A673 (cell line): ENCODE measurements at regions not wholly inside any gene's neighbourhood (a gene's known extent, or its start where the extent isn't known, plus 50 kb on each side); places are given as distances from the start of the nearest gene placed in this dataset.

Source experiments
- BruUV-seq: library from RNA; stranded (reverse); fragments of 400-500 nt; replicated peaks from 2 replicates; lab custom pipeline; 2021; lab: Mats Ljungman, UMichigan
- CTCF ChIA-PET: fragments of 300-600 bp; sonication (Branson Sonifier 250); formaldehyde crosslinking; loops from one replicate; lab custom pipeline; 2022; ENCODE audit warnings: antibody characterized with exemption; lab: Charles Lee
- POLR2A ChIA-PET: fragments of 300-600 bp; sonication (Branson Sonifier 250); formaldehyde crosslinking; loops from one replicate; lab custom pipeline; 2022; ENCODE audit warnings: antibody characterized with exemption; ENCODE audit not compliant: low non-redundant PET; lab: Charles Lee
- DNase-seq: peaks from one replicate; pipeline ENCODE4 v3.0.0-alpha.2; 2015; ENCODE audit warnings: low spot score
- H3K27ac ChIP-seq: fragments of 200-600 bp; sonication (generic); 2 replicates; pipeline ENCODE4 v1.5.1; 2016; ENCODE audit warnings: mixed run types, low read depth, mild to moderate bottlenecking, mixed read lengths, antibody characterized with exemption, low read length; ENCODE audit not compliant: poor library complexity, severe bottlenecking
- H3K27me3 ChIP-seq: fragments of 200-600 bp; sonication (generic); replicated peaks from 2 replicates; pipeline ENCODE4 v1.6.1; 2017; ENCODE audit warnings: mixed run types, low read depth, mild to moderate bottlenecking, mixed read lengths, antibody characterized with exemption, low read length; ENCODE audit not compliant: insufficient read depth, poor library complexity
- H3K36me3 ChIP-seq: fragments of 200-600 bp; sonication (generic); 2 replicates; pipeline ENCODE4 v1.6.1; 2016; ENCODE audit warnings: mixed run types, mild to moderate bottlenecking, mixed read lengths, antibody characterized with exemption, low read length; ENCODE audit not compliant: insufficient read depth, poor library complexity, severe bottlenecking
- H3K4me1 ChIP-seq: fragments of 200-600 bp; sonication (generic); 2 replicates; pipeline ENCODE4 v1.6.1; 2017; ENCODE audit warnings: mixed run types, mild to moderate bottlenecking, mixed read lengths, antibody characterized with exemption, low read length; ENCODE audit not compliant: insufficient read depth, poor library complexity, severe bottlenecking
- H3K4me3 ChIP-seq: fragments of 200-600 bp; sonication (generic); 2 replicates; pipeline ENCODE4 v1.5.1; 2016; ENCODE audit warnings: low read depth, mixed run types, mild to moderate bottlenecking, mixed read lengths, low read length; ENCODE audit not compliant: poor library complexity, severe bottlenecking
- H3K9me3 ChIP-seq: fragments of 200-600 bp; sonication (generic); 2 replicates; pipeline ENCODE4 v1.6.1; 2016; ENCODE audit warnings: mixed run types, low read depth, mild to moderate bottlenecking, mixed read lengths, antibody characterized with exemption, low read length; ENCODE audit not compliant: poor library complexity, severe bottlenecking
- CTCF ChIP-seq: fragments of 300-800, 200-600 bp; sonication (generic); conservative IDR thresholded peaks from 2 replicates; pipeline ENCODE4 v1.5.1; 2017; ENCODE audit warnings: low read depth, mild to moderate bottlenecking, antibody characterized with exemption, low read length, moderate library complexity, mixed read lengths
- EZH2 ChIP-seq: fragments of 200-600 bp; sonication (generic); IDR thresholded peaks from 2 replicates; pipeline ENCODE4 v1.6.1; 2017; ENCODE audit warnings: borderline replicate concordance, low read depth, mild to moderate bottlenecking, mixed read lengths, antibody characterized with exemption, low read length; ENCODE audit not compliant: poor library complexity, severe bottlenecking
- intact Hi-C: fragments of 100-400 bp; cut with micrococcal nuclease; formaldehyde crosslinking; loops from one replicate; pipeline ENCODE4 v1.10.0; 2022; ENCODE audit not compliant: unreplicated experiment

DNA sequence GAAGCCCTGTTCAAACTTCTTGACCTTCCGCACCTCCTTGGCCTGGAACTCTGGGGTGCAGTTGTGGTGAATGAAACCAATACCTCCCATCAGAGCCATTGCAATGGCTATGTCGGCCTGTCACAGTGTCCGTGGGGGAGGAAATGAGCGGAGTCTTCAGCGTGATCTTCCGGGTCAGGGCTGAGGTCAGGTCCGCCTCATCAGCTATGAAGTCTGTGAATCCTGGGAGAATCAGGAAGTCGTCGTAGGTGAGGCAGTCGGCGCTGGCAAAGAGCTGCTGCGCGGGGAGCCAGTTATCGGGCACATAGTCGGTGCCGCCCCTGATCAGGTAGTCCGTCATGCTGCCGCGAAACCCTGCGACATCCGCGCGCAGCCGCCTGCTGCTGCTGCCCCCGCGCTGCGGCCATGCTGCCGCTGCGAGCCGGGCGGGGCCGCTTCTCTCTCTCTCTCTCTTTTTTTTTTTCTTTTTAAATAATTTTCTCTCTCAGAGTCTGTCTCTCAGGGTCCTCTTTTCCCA, 154.1 kb upstream of the ZSWIM2 start:
- CTCF ChIA-PET: no interaction called here
- TF ChIP-seq CTCF: no peak
- TF ChIP-seq EZH2: no peak
- Histone ChIP-seq H3K27me3 (no peaks in the 10 kb centered on the region), H3K4me1 (no peaks in the 10 kb centered on the region), H3K27ac (no peak overlapping the region), H3K4me3 (no peak overlapping the region), H3K9me3 (no peaks in the 10 kb centered on the region), H3K36me3 (no peaks in the 10 kb centered on the region)
- no peak for DNase-seq
- intact Hi-C loops: no loop called here
- no TSS peak for BruUV-seq
- POLR2A ChIA-PET: no interaction called here

DNA sequence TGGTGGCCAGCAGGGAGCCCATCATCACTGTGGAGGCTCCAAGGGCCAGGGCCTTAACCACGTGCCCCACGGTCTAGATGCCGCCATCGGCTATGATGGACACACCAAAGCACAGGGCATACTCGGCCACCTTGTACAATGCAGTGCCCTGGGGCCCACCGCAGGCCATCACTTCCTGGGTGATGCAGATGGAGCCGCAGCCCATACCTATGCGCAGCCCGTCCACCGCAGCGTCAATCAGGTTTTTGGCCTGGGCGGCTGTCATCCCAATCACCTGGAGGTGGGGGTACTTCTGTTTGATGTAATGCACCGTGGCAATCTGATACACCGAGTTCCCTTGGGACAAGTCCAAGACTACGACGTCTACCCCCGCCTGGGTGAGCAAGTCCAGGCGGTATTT, 153.3 kb upstream of the ZSWIM2 start:
- no peaks in the 10 kb centered on the region for H3K4me1 ChIP-seq
- no peak overlapping the region for H3K27ac ChIP-seq
- no peak for TF ChIP-seq CTCF
- TF ChIP-seq EZH2: no peak
- BruUV-seq: no TSS peak
- no peaks in the 10 kb centered on the region for H3K36me3 ChIP-seq
- H3K4me3 ChIP-seq: no peak overlapping the region
- ChIA-PET CTCF (no interaction called here), POLR2A (no interaction called here)
- no peaks in the 10 kb centered on the region for H3K27me3 ChIP-seq
- DNase-seq: no peak
- no peaks in the 10 kb centered on the region for H3K9me3 ChIP-seq
- intact Hi-C loops: no loop called here

DNA sequence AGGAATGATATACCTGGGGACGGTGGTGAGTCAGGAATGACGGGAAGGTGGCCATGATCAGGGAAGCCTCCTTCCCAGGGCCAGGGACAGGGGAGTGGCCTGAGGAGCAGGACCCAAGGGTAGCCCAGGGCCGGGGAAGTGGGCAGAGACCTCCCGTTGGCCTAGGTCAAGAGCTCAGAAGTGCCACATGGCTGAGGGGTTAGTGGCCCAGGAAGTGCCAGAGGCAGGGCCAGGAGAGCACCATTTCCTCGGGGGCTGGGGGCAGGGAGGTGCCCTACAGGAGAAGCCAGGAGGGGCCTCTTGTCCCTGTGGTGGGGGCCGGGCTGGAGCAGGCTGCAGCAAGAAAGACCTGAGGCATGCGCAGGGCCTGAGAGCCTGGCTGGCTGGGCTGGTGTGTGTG, 152.3 kb upstream of the ZSWIM2 start:
- H3K9me3 ChIP-seq: no peaks in the 10 kb centered on the region
- ChIA-PET POLR2A (no interaction called here), CTCF (no interaction called here)
- H3K36me3 ChIP-seq: no peaks in the 10 kb centered on the region
- H3K27ac ChIP-seq: no peak overlapping the region
- TF ChIP-seq EZH2 (no peak), CTCF (no peak)
- intact Hi-C loops: no loop called here
- BruUV-seq: no TSS peak
- no peak overlapping the region for H3K4me3 ChIP-seq
- H3K4me1 ChIP-seq: no peaks in the 10 kb centered on the region
- no peak for DNase-seq
- no peaks in the 10 kb centered on the region for H3K27me3 ChIP-seq
